ENCODE measurements at regions not wholly inside any gene's neighbourhood (a gene's known extent, or its start where the extent isn't known, plus 50 kb on each side); places are given as distances from the start of the nearest gene placed in this dataset.

DNA sequence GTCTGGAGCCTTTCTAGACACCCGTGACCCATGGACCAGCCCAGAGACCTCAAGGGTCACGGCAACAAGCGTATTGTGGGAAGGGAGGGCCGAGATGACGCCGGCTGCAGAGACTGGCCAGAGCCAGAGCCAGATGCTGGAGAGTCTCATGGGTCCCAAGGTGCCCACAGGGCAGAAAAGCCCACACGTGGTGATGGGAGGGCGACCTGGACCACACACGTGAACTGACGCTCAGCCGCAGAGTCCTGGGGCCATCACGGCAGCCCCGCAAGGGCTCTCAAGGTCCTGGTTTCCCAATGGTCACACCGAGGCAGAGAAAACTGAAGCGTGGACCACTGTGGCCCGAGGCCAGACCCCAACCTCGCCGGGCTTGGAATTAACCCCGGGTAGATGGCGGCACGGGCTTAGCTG is 92.6 kb downstream of the YTHDF1 start:
- TF ChIP-seq CTCF (IDR thresholded peaks at IDR 0.05): no peak
- no peak overlapping the region for H3K4me3 ChIP-seq
- H3K9me3 ChIP-seq: peaks cover 0 to 9% (median 0%) of the 10 kb centered on the region in 3 donors
- peak; percentile 7 to 48 for DNase-seq
- H3K27me3 ChIP-seq: peaks cover 0 to 75% of the 10 kb centered on the region in 2 donors
- H3K36me3 ChIP-seq: no peaks in the 10 kb centered on the region
- intact Hi-C loops (cut with DNase I; ENCODE audit: low total_unique reads): no loop called here
- no peaks in the 10 kb centered on the region for H3K4me1 ChIP-seq
- H3K27ac ChIP-seq: no peak overlapping the region

GRCh38 chr20:63122626-63123025 is 93.3 kb downstream of the YTHDF1 start:
- Histone ChIP-seq H3K36me3 (no peaks in the 10 kb centered on the region), H3K4me1 (no peaks in the 10 kb centered on the region), H3K27me3 (peaks cover 0 to 75% of the 10 kb centered on the region in 2 donors), H3K9me3 (peaks cover 0 to 9% (median 0%) of the 10 kb centered on the region in 3 donors), H3K4me3 (no peak overlapping the region), H3K27ac (no peak overlapping the region)
- intact Hi-C loops (cut with DNase I; ENCODE audit: low total_unique reads): no loop called here
- TF ChIP-seq CTCF (IDR thresholded peaks at IDR 0.05): no peak
- peak; percentile 3 to 25 for DNase-seq

DNA sequence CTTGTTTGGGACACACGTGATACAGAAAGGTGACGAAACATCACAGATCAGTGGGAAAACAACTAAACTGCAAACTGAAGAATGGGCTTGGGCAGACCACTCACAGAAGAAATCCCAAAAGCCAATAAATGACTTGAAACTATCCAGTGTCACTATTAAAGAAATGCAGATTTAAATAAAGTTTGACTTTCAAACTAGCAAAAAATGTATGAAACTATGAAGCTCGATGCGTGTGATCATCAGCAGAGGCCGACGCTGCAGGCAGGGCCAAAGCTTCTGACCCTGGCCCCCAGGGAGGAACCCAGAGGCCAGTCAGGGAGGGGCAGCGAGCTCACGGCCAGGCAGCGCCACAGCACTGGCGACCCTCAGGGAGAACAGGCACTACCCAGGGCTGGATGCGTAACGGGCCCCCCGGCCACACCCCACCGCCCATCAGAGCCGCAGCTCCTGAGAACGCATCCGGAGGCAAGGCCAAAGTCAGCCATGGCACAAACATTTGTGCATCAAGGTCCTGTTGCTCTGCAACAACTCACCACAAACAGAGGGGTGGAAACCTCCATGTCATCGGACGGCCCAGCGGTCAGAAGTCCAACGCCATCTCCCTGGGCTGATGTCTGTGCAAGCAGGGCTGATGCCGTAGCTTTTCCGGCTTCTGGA is 94.1 kb downstream of the YTHDF1 start:
- no peaks in the 10 kb centered on the region for H3K4me1 ChIP-seq
- H3K27me3 ChIP-seq: peaks cover 0 to 76% of the 10 kb centered on the region in 2 donors
- intact Hi-C loops (cut with DNase I; ENCODE audit: low total_unique reads): no loop called here
- peaks cover 0 to 9% (median 0%) of the 10 kb centered on the region in 3 donors for H3K9me3 ChIP-seq
- H3K4me3 ChIP-seq: no peak overlapping the region
- H3K36me3 ChIP-seq: no peaks in the 10 kb centered on the region
- peak in 1 of 2 donors; percentile 29 for DNase-seq
- TF ChIP-seq CTCF (IDR thresholded peaks at IDR 0.05): no peak
- H3K27ac ChIP-seq: no peak overlapping the region

- no peaks in the 10 kb centered on the region for H3K36me3 ChIP-seq
- peaks cover 0 to 78% of the 10 kb centered on the region in 2 donors for H3K27me3 ChIP-seq
- peak in 1 of 2 donors; percentile 48 for DNase-seq
- H3K27ac ChIP-seq: no peak overlapping the region
- H3K9me3 ChIP-seq: peaks cover 0 to 9% (median 0%) of the 10 kb centered on the region in 3 donors
- no peak for TF ChIP-seq CTCF (IDR thresholded peaks at IDR 0.05)
- H3K4me1 ChIP-seq: no peaks in the 10 kb centered on the region
- intact Hi-C loops (cut with DNase I; ENCODE audit: low total_unique reads): no loop called here
- no peak overlapping the region for H3K4me3 ChIP-seq
These were observed 94.7 kb downstream of the YTHDF1 start for GRCh38 chr20:63121246-63121645.

GRCh38 chr20:63120808-63121090 is 95.2 kb downstream of the YTHDF1 start:
- H3K4me3 ChIP-seq: no peak overlapping the region
- no peak for DNase-seq

More at GRCh38 chr20:63120808-63121090, 95.2 kb downstream of the YTHDF1 start:
- Histone ChIP-seq H3K9me3 (peaks cover 0 to 9% (median 0%) of the 10 kb centered on the region in 3 donors), H3K4me1 (no peaks in the 10 kb centered on the region), H3K36me3 (no peaks in the 10 kb centered on the region), H3K27me3 (peaks cover 0 to 80% of the 10 kb centered on the region in 2 donors), H3K27ac (no peak overlapping the region)
- TF ChIP-seq CTCF (IDR thresholded peaks at IDR 0.05): no peak
- intact Hi-C loops (cut with DNase I; ENCODE audit: low total_unique reads): no loop called here
